ENCODE measurements at regions not wholly inside any gene's neighbourhood (a gene's known extent, or its start where the extent isn't known, plus 50 kb on each side); places are given as distances from the start of the nearest gene placed in this dataset.

DNA sequence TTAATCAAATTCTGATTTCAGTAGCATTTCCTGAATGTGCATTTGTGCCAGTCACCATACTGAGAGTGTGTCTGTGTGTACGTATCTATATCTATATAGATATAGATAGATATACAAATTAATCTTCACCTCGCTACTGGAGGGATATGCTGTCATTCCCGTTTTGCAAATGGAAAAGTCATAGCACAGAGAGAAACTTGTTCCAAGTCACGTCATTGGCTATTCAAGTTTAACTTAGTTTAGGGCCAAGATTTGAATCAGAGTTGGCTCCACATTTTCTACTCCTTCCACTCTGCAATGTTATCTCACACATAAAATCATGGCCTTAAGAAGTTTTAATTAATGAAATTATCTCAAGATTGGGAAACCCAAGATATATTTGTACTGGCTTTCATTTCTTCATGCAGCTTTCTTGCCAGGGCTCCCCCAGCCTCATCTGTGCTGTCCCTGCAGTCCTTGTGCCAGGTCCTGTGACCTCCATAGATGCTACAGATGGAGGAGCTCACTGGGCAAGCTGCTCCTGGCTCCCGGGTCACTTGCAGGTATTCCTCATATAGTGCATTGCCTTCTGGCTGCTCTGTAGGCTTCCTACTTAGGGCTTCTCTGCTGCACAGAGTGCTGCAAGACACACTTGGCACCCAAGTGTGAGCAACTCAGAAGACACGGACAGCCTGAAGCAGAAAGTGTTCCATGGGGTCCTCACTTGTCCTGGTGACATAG lies 245.8 kb downstream of the KCNS3 start:
- Histone ChIP-seq H3K4me3 (no peak overlapping the region), H3K9me3 (no peaks in the 10 kb centered on the region), H3K36me3 (no peaks in the 10 kb centered on the region), H3K27me3 (no peaks in the 10 kb centered on the region), H3K4me1 (no peaks in the 10 kb centered on the region), H3K27ac (no peak overlapping the region)
- TF ChIP-seq, protein P1, sequence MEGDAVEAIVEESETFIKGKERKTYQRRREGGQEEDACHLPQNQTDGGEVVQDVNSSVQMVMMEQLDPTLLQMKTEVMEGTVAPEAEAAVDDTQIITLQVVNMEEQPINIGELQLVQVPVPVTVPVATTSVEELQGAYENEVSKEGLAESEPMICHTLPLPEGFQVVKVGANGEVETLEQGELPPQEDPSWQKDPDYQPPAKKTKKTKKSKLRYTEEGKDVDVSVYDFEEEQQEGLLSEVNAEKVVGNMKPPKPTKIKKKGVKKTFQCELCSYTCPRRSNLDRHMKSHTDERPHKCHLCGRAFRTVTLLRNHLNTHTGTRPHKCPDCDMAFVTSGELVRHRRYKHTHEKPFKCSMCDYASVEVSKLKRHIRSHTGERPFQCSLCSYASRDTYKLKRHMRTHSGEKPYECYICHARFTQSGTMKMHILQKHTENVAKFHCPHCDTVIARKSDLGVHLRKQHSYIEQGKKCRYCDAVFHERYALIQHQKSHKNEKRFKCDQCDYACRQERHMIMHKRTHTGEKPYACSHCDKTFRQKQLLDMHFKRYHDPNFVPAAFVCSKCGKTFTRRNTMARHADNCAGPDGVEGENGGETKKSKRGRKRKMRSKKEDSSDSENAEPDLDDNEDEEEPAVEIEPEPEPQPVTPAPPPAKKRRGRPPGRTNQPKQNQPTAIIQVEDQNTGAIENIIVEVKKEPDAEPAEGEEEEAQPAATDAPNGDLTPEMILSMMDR (IDR thresholded peaks at IDR 0.05), result no peak
- TF ChIP-seq POLR2A (IDR thresholded peaks at IDR 0.05), result no peak
- no peak for TF ChIP-seq POLR2AphosphoS5 (IDR thresholded peaks at IDR 0.05)
- no peak for DNase-seq (ENCODE audit: low spot score in 2 of 2)
- intact Hi-C loops (cut with DNase I; ENCODE audit: low total_unique reads), result no loop called here

DNA sequence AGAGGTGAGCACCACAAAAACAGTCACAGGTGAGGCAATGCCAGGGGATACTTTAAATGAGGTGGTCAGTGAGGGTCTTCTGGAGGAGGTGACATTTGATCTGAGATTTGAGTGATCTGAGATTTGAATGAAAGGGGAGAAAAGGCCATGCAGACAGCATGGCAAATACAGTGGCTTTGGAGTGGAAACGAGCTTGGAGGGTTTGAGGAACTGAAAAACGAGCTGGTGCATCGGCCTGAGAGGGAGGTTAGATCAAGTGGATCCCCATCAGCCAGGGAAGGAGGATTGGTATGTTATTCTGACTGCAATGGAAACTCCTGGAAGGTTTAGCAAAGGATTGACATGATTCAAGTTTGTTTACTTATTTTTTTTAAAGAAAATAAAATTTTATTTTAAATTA lies 245.1 kb downstream of the KCNS3 start:
- Histone ChIP-seq H3K4me3 (no peak overlapping the region), H3K36me3 (no peaks in the 10 kb centered on the region), H3K27ac (no peak overlapping the region), H3K9me3 (no peaks in the 10 kb centered on the region), H3K27me3 (no peaks in the 10 kb centered on the region), H3K4me1 (no peaks in the 10 kb centered on the region)
- intact Hi-C loops (cut with DNase I; ENCODE audit: low total_unique reads), result no loop called here
- TF ChIP-seq, protein P1 (IDR thresholded peaks at IDR 0.05), result no peak
- TF ChIP-seq POLR2AphosphoS5 (IDR thresholded peaks at IDR 0.05), result no peak
- TF ChIP-seq POLR2A (IDR thresholded peaks at IDR 0.05), result no peak
- no peak for DNase-seq (ENCODE audit: low spot score in 2 of 2)

DNA sequence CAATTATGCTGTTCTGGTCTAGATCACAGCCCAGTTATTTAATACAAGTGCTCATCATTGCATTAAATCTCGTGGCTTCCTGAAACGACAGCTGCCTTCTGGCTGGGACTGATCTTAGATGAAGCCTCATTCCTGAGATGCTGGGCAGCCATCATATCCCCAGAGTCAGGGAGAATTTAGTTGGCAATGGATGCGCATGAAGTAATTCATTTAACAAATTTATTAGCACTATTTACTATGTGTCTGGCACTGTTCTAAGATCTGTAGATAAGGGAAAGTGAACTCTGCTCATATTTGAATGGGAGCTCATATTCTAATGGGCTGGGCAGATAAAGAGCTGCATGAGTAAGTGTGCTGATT lies 244.7 kb downstream of the KCNS3 start:
- Histone ChIP-seq H3K27me3 (no peaks in the 10 kb centered on the region), H3K9me3 (no peaks in the 10 kb centered on the region), H3K36me3 (no peaks in the 10 kb centered on the region), H3K4me3 (no peak overlapping the region), H3K4me1 (no peaks in the 10 kb centered on the region), H3K27ac (no peak overlapping the region)
- TF ChIP-seq POLR2A (IDR thresholded peaks at IDR 0.05) (no peak), POLR2AphosphoS5 (IDR thresholded peaks at IDR 0.05) (no peak)
- TF ChIP-seq, protein P1 (IDR thresholded peaks at IDR 0.05), result no peak
- DNase-seq (ENCODE audit: low spot score in 2 of 2), result no peak
- intact Hi-C loops (cut with DNase I; ENCODE audit: low total_unique reads), result no loop called here

DNA sequence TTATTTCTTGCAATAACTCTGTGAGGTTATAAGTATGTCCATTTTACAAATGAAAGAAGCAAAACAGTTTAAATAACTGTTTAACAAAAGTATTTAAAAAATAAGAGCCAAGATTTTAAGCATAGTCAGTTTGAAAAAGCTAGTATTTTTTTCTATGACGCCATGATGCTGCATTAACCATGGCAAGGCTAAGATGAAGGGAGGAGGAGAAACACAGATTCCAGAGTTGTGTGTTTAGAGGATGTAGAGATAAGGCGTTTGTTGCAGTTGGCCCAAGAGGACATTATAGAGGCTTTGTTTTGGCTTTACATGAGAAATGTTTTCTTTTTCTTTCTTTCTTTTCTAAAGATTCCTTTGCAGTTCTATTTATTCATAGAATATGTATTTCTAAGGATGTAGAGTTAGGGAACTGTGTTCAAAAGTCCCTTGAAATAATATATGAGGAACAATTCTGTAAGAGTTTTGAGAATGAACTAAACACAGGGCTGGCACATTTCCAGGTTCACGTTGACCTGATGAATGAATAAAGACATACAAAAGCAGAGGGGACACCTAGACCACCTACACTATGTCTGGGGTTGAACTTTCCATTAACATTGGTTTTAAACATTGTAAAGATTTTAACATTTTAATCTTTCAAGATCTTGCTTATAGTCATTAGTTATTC lies 244.2 kb downstream of the KCNS3 start:
- no peak overlapping the region for H3K4me3 ChIP-seq
- DNase-seq (ENCODE audit: low spot score in 2 of 2), result no peak
- no peaks in the 10 kb centered on the region for H3K4me1 ChIP-seq
- no peaks in the 10 kb centered on the region for H3K9me3 ChIP-seq
- intact Hi-C loops (cut with DNase I; ENCODE audit: low total_unique reads), result no loop called here
- no peak overlapping the region for H3K27ac ChIP-seq
- no peaks in the 10 kb centered on the region for H3K36me3 ChIP-seq
- TF ChIP-seq, protein P1 (IDR thresholded peaks at IDR 0.05), result no peak
- no peak for TF ChIP-seq POLR2A (IDR thresholded peaks at IDR 0.05)
- no peak for TF ChIP-seq POLR2AphosphoS5 (IDR thresholded peaks at IDR 0.05)
- H3K27me3 ChIP-seq, result no peaks in the 10 kb centered on the region

DNA sequence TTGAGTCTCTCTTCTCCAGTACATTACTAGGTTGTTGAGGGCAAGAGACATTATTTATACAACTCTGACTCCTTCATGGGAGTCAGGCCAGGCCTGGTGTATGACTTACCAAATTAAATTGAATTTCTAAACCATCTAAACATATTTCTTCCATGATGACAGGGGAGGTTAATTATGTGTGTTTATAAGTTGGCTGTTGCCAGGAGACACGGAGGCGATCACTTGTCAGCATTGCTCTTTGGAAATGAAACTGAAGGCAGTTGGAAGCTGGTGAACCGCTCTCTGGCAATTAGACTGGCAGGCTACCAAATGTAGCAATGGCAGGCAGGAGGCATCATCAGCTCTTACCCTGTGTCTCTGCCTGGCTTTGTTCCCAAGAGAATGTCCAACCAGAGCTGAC lies 241.4 kb downstream of the KCNS3 start:
- no peak overlapping the region for H3K27ac ChIP-seq
- no peaks in the 10 kb centered on the region for H3K4me1 ChIP-seq
- TF ChIP-seq POLR2A (IDR thresholded peaks at IDR 0.05) (no peak), POLR2AphosphoS5 (IDR thresholded peaks at IDR 0.05) (no peak)
- TF ChIP-seq, protein P1 (IDR thresholded peaks at IDR 0.05), result no peak
- no peaks in the 10 kb centered on the region for H3K27me3 ChIP-seq
- no peak for DNase-seq (ENCODE audit: low spot score in 2 of 2)
- no peaks in the 10 kb centered on the region for H3K36me3 ChIP-seq
- intact Hi-C loops (cut with DNase I; ENCODE audit: low total_unique reads), result no loop called here
- no peaks in the 10 kb centered on the region for H3K9me3 ChIP-seq
- H3K4me3 ChIP-seq, result no peak overlapping the region

Measured in breast epithelium (tissue), 4 donors.